Right atrium auricular region (tissue), 2 donors: ENCODE measurements at regions not wholly inside any gene's neighbourhood (a gene's known extent, or its start where the extent isn't known, plus 50 kb on each side); places are given as distances from the start of the nearest gene placed in this dataset.
"Not testable (repeated sequence)": the region's sequence is repeated elsewhere in the genome, so short reads cannot be mapped to it uniquely, and the experiment has no call there.

Source experiments
- DNase-seq: peaks from one replicate; pipeline ENCODE4 v3.0.0-alpha.2; 2019; ENCODE audit warnings: low spot score
- H3K27ac ChIP-seq, 2 donors: fragments of 200-600 bp; sonication (generic); 1 replicate in 1 of 2; 2 replicates in 1 of 2; pipeline ENCODE4 v1.5.1; 2016 to 2019
- H3K27me3 ChIP-seq, 2 donors: fragments of 200-600 bp; sonication (generic); one replicate each; pipeline versions ENCODE4 v1.5.1 to v1.6.0; 2017 to 2019
- H3K36me3 ChIP-seq: fragments of 200-600 bp; sonication (generic); one replicate; pipeline ENCODE4 v1.5.1; 2016
- H3K4me1 ChIP-seq, 2 donors: fragments of 200-600 bp; sonication (generic); one replicate each; pipeline versions ENCODE4 v1.5.1 to v1.6.0; 2017 to 2019
- H3K4me3 ChIP-seq, 2 donors: fragments of 200-600 bp; sonication (generic); 1 replicate in 1 of 2; 2 replicates in 1 of 2; pipeline ENCODE4 v1.5.1; 2017 to 2019; ENCODE audit warnings: mild to moderate bottlenecking in 1 of 2, moderate library complexity in 1 of 2
- H3K9me3 ChIP-seq, 2 donors: fragments of 200-600 bp; sonication (generic); one replicate each; pipeline ENCODE4 v1.5.1; 2019
- CTCF ChIP-seq, 2 donors: fragments of 200-600 bp; sonication (generic); IDR thresholded peaks; one replicate each; pipeline ENCODE4 v1.5.1; 2019; ENCODE audit warnings: antibody characterized with exemption in 2 of 2

- DNase-seq: no peak
These were observed 124.1 kb upstream of the NEIL3 start for GRCh38 chr4:177185579-177185978.

GRCh38 chr4:177187371-177187770 lies 122.3 kb upstream of the NEIL3 start:
- Histone ChIP-seq H3K9me3 (no peaks in the 10 kb centered on the region), H3K4me3 (no peak overlapping the region), H3K27ac (no peak overlapping the region), H3K4me1 (no peaks in the 10 kb centered on the region), H3K27me3 (no peaks in the 10 kb centered on the region), H3K36me3 (no peaks in the 10 kb centered on the region)
- TF ChIP-seq CTCF (IDR thresholded peaks at IDR 0.05): no peak
- no peak for DNase-seq

More at GRCh38 chr4:177185579-177185978, 124.1 kb upstream of the NEIL3 start:
- Histone ChIP-seq H3K4me1 (no peaks in the 10 kb centered on the region), H3K27me3 (no peaks in the 10 kb centered on the region), H3K9me3 (no peaks in the 10 kb centered on the region), H3K27ac (no peak overlapping the region), H3K36me3 (no peaks in the 10 kb centered on the region), H3K4me3 (no peak overlapping the region)
- no peak for TF ChIP-seq CTCF (IDR thresholded peaks at IDR 0.05)

GRCh38 chr4:177190995-177191580 lies 118.6 kb upstream of the NEIL3 start:
- Histone ChIP-seq H3K27ac (no peak overlapping the region), H3K4me3 (no peak overlapping the region), H3K9me3 (no peaks in the 10 kb centered on the region), H3K36me3 (no peaks in the 10 kb centered on the region), H3K27me3 (no peaks in the 10 kb centered on the region), H3K4me1 (no peaks in the 10 kb centered on the region)
- no peak for TF ChIP-seq CTCF (IDR thresholded peaks at IDR 0.05)
- no peak for DNase-seq

GRCh38 chr4:177191586-177191985 lies 118.1 kb upstream of the NEIL3 start:
- Histone ChIP-seq H3K9me3 (no peaks in the 10 kb centered on the region), H3K27me3 (no peaks in the 10 kb centered on the region), H3K4me1 (no peaks in the 10 kb centered on the region), H3K27ac (no peak overlapping the region), H3K36me3 (no peaks in the 10 kb centered on the region), H3K4me3 (no peak overlapping the region)
- no peak for TF ChIP-seq CTCF (IDR thresholded peaks at IDR 0.05)
- no peak for DNase-seq

- Histone ChIP-seq H3K36me3 (no peaks in the 10 kb centered on the region), H3K4me3 (no peak overlapping the region), H3K27me3 (no peaks in the 10 kb centered on the region), H3K27ac (no peak overlapping the region), H3K9me3 (no peaks in the 10 kb centered on the region), H3K4me1 (no peaks in the 10 kb centered on the region)
- DNase-seq: no peak
- no peak for TF ChIP-seq CTCF (IDR thresholded peaks at IDR 0.05)
These were observed 117.7 kb upstream of the NEIL3 start for GRCh38 chr4:177191991-177192390.

- H3K4me3 ChIP-seq, H3K27me3 ChIP-seq, H3K27ac ChIP-seq, H3K4me1 ChIP-seq, H3K36me3 ChIP-seq, H3K9me3 ChIP-seq, DNase-seq: not testable (repeated sequence)
These were observed 116.5 kb upstream of the NEIL3 start for GRCh38 chr4:177193024-177193715.
